ENCODE measurements at regions not wholly inside any gene's neighbourhood (a gene's known extent, or its start where the extent isn't known, plus 50 kb on each side); places are given as distances from the start of the nearest gene placed in this dataset.

GRCh38 chr6:113068570-113068969, 721.4 kb downstream of the RFPL4B start:
- no peak for TF ChIP-seq POLR2A (IDR thresholded peaks at IDR 0.05)
- TF ChIP-seq, protein P1, sequence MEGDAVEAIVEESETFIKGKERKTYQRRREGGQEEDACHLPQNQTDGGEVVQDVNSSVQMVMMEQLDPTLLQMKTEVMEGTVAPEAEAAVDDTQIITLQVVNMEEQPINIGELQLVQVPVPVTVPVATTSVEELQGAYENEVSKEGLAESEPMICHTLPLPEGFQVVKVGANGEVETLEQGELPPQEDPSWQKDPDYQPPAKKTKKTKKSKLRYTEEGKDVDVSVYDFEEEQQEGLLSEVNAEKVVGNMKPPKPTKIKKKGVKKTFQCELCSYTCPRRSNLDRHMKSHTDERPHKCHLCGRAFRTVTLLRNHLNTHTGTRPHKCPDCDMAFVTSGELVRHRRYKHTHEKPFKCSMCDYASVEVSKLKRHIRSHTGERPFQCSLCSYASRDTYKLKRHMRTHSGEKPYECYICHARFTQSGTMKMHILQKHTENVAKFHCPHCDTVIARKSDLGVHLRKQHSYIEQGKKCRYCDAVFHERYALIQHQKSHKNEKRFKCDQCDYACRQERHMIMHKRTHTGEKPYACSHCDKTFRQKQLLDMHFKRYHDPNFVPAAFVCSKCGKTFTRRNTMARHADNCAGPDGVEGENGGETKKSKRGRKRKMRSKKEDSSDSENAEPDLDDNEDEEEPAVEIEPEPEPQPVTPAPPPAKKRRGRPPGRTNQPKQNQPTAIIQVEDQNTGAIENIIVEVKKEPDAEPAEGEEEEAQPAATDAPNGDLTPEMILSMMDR (IDR thresholded peaks at IDR 0.05), result no peak
